ENCODE measurements at regions not wholly inside any gene's neighbourhood (a gene's known extent, or its start where the extent isn't known, plus 50 kb on each side); places are given as distances from the start of the nearest gene placed in this dataset.
A peak's percentile ranks its signal among the peaks of the same experiment; 100 is the strongest.

DNA sequence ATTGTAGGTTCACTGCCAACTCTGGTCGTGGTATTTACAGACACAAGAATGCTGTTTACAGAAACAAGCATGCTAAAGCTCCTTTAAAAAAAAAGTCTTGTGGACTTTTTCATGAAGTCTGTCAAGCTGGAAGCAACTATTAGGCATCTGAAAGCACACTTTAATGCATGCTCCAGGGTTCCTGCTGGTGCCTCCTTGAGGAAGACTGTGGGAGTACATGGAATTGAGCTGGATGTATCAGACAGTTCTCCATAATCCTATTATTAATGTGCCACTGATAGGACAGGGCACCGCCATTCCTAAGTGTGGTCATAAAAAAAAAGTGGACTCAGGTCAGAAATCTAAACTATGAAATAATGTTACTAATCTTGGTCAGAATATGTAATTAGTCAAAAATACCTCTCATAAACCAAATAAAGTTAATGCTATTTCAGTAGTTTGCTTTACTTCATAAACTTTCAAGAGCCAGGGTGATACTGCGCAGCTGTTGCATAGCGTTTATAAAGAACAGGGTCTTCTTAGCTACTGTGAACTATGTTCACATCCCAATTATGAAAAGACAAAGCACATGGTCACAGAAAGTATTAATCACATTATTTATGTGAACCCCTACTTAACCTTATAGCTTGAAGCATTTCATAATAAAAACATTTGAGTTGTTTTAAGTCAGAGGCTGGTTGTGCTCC, 390.8 kb upstream of the PTGER4 start:
- Histone ChIP-seq H4K20me1 (ENCODE audit: control insufficient read depth, insufficient read depth, insufficient read length) (no peaks in the 10 kb centered on the region), H4K5ac (ENCODE audit: insufficient read length, low read depth, low read length) (no peak overlapping the region), H2BK5ac (ENCODE audit: insufficient read length, low read length) (no peak overlapping the region), H2BK12ac (ENCODE audit: insufficient read length, low read depth, low read length) (no peak overlapping the region), H3K79me1 (ENCODE audit: insufficient read depth, low read depth, low read length, poor library complexity, severe bottlenecking) (no peaks in the 10 kb centered on the region), H3K56ac (ENCODE audit: insufficient read length, low read depth, low read length) (no peak overlapping the region), H3K9ac (ENCODE audit: extremely low read depth, insufficient read length, low read length) (no peak overlapping the region), H3K23ac (ENCODE audit: insufficient read length, low read depth, low read length) (no peak overlapping the region), H2AK5ac (ENCODE audit: insufficient read length, low read length) (no peak overlapping the region), H4K91ac (ENCODE audit: insufficient read length, low read depth, low read length) (no peak overlapping the region), H2BK15ac (ENCODE audit: low read depth, low read length) (no peak overlapping the region), H3K4me1 (ENCODE audit: insufficient read depth, low read length) (peaks cover 3% of the 10 kb centered on the region; the same call in 1 of the 2 replicates), H3K23me2 (ENCODE audit: insufficient read length, low read depth, low read length, poor library complexity, severe bottlenecking) (no peaks in the 10 kb centered on the region), H3K9me3 (ENCODE audit: control insufficient read depth, low read depth, low read length) (no peaks in the 10 kb centered on the region), H3K79me2 (ENCODE audit: insufficient read depth, low read length) (no peaks in the 10 kb centered on the region), H2AFZ (ENCODE audit: low read length) (no peak overlapping the region), H2BK120ac (ENCODE audit: low read depth, low read length, poor library complexity, severe bottlenecking) (no peak overlapping the region), H3K18ac (ENCODE audit: insufficient read length, low read depth, low read length) (no peak overlapping the region), H3K27ac (ENCODE audit: insufficient read length, low read depth, low read length) (no peak overlapping the region), H3T11ph (ENCODE audit: low read length) (no peak overlapping the region), H3K4me2 (ENCODE audit: insufficient read depth, insufficient read length, low read length) (no peak overlapping the region), H4K8ac (replicated peaks; ENCODE audit: insufficient read length, low read depth, low read length) (no peak overlapping the region), H2BK20ac (ENCODE audit: low read depth, low read length, poor library complexity, severe bottlenecking) (no peak overlapping the region), H3K27me3 (ENCODE audit: insufficient read depth, low read length) (no peaks in the 10 kb centered on the region), H3K14ac (ENCODE audit: insufficient read depth, low read length) (no peak overlapping the region), H3K4ac (ENCODE audit: low read depth, low read length) (no peak overlapping the region)
- H3K27me3 Mint-ChIP-seq (ENCODE audit: low read depth): no peaks in the 10 kb centered on the region
- no peaks in the 10 kb centered on the region for H3K9me3 Mint-ChIP-seq
- no peaks in the 10 kb centered on the region for H3K36me3 Mint-ChIP-seq (ENCODE audit: insufficient read depth in 1 of 3, low read depth in 3 of 3)
- TF ChIP-seq, protein P1, sequence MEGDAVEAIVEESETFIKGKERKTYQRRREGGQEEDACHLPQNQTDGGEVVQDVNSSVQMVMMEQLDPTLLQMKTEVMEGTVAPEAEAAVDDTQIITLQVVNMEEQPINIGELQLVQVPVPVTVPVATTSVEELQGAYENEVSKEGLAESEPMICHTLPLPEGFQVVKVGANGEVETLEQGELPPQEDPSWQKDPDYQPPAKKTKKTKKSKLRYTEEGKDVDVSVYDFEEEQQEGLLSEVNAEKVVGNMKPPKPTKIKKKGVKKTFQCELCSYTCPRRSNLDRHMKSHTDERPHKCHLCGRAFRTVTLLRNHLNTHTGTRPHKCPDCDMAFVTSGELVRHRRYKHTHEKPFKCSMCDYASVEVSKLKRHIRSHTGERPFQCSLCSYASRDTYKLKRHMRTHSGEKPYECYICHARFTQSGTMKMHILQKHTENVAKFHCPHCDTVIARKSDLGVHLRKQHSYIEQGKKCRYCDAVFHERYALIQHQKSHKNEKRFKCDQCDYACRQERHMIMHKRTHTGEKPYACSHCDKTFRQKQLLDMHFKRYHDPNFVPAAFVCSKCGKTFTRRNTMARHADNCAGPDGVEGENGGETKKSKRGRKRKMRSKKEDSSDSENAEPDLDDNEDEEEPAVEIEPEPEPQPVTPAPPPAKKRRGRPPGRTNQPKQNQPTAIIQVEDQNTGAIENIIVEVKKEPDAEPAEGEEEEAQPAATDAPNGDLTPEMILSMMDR (conservative IDR thresholded peaks at IDR 0.05): peak; percentile 58
- no peak overlapping the region for H3K27ac Mint-ChIP-seq
- no CpG with 5 or more reads among the region's 4 CpGs for WGBS (ENCODE audit: extremely low coverage, insufficient read length, low lambda C conversion rate)
- no peak overlapping the region for H3K4me3 Mint-ChIP-seq
- no peaks in the 10 kb centered on the region; a peak in 1 of 4 replicates for H3K4me1 Mint-ChIP-seq
- DNase-seq: no peak

Data from H9 (cell line).